ENCODE measurements at regions not wholly inside any gene's neighbourhood (a gene's known extent, or its start where the extent isn't known, plus 50 kb on each side); places are given as distances from the start of the nearest gene placed in this dataset.
"Not testable (repeated sequence)": the region's sequence is repeated elsewhere in the genome, so short reads cannot be mapped to it uniquely, and the experiment has no call there.

DNA sequence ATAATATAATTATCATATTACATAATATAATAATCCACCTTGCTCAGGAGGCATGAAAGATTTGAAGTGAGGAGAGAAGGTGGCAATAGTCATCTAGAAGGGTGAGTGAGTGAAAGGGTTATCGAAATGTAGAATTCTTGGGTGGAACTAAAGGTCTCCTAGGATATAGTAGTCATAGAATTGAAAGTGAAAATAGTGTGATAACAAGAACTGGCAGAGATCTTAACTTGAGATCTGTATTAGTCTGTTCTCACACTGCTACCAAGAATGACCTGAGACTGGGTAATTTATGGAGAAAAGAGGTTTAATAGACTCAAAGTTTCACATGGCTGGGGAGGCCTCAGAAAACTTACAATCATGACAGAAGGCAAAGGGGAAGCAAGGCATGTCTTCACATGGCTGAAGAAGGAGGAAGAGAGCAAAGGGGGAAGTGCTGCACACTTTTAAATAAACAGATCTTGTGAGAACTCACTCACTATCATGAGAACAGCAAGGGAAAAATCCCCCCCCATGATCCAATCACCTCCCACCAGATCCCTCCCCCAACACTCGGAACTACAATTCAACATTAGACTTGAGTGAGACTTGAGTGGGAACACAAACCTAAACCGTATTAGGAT, 351.5 kb downstream of the NR4A2 start:
- 85% methylated on average over 1 of the region's 3 CpGs for WGBS
- no peak overlapping the region for H3K4me2 ChIP-seq (ENCODE audit: low read length, poor library complexity, severe bottlenecking)

DNA sequence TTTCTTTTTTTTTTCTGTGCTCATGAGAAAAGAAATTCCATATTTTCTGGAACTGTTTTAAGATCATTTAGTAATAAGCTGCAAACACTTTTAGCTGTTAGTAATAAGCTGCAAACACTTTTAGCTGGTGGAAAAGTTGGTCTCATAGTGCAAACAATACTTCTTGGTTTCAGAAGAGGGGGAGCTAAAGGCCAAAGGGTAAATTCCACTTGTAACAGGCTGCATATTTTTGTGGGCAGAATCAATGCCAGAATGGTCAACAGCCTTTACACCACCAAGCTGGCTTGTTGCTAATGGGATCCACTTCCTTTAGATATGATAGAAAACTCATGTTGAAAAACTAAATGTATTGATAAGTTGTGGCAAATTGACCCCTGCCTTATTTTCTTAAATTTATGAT, 356.8 kb downstream of the NR4A2 start:
- Histone ChIP-seq H3K27me3 (ENCODE audit: control insufficient read depth in 1 of 2, insufficient read depth in 1 of 2, low read length in 2 of 2) (no peaks in the 10 kb centered on the region), H2AFZ (ENCODE audit: low read depth, low read length) (no peak overlapping the region), H3K23ac (ENCODE audit: low read length in 2 of 2) (no peak overlapping the region), H3K14ac (ENCODE audit: low read length in 2 of 2) (no peak overlapping the region), H3K79me1 (replicated peaks; ENCODE audit: low read length, poor library complexity, severe bottlenecking) (no peaks in the 10 kb centered on the region), H4K91ac (ENCODE audit: low read length) (no peak overlapping the region), H4K8ac (ENCODE audit: low read length) (no peak overlapping the region), H3K18ac (ENCODE audit: low read depth in 1 of 2, low read length in 2 of 2) (no peak overlapping the region), H2BK120ac (ENCODE audit: low read depth, low read length) (no peak overlapping the region), H2BK5ac (ENCODE audit: low read depth, low read length, poor library complexity, severe bottlenecking) (no peak overlapping the region), H3K36me3 (ENCODE audit: control insufficient read depth in 1 of 2, insufficient read depth in 2 of 2, low read depth in 1 of 2, low read length in 2 of 2) (no peaks in the 10 kb centered on the region), H3K4me3 (ENCODE audit: insufficient read depth in 1 of 2, low read depth in 1 of 2, low read length in 2 of 2) (no peak overlapping the region), H2BK12ac (ENCODE audit: low read length in 2 of 2) (no peak overlapping the region), H3K9me3 (ENCODE audit: control insufficient read depth, low read length) (no peaks in the 10 kb centered on the region), H3K9ac (ENCODE audit: low read length) (no peak overlapping the region), H3K4me1 (ENCODE audit: control insufficient read depth, insufficient read depth, low read depth, low read length) (no peaks in the 10 kb centered on the region), H3K27ac (ENCODE audit: low read length, poor library complexity, severe bottlenecking) (no peak overlapping the region), H3K4me2 (ENCODE audit: low read length, poor library complexity, severe bottlenecking) (no peak overlapping the region), H2AK5ac (ENCODE audit: low read length, severe bottlenecking) (no peak overlapping the region), H2BK15ac (ENCODE audit: low read depth, poor library complexity, severe bottlenecking) (no peak overlapping the region), H3K4ac (ENCODE audit: low read depth in 1 of 2, low read length in 2 of 2) (no peak overlapping the region)
- DNase-seq: peak; percentile 2

More for the DNA sequence above, 351.5 kb downstream of the NR4A2 start:
- Histone ChIP-seq H2BK12ac (ENCODE audit: low read length in 2 of 2) (no peak overlapping the region), H3K9ac (ENCODE audit: low read length) (no peak overlapping the region), H3K79me1 (replicated peaks; ENCODE audit: low read length, poor library complexity, severe bottlenecking) (no peaks in the 10 kb centered on the region), H3K14ac (ENCODE audit: low read length in 2 of 2) (no peak overlapping the region), H3K27me3 (ENCODE audit: control insufficient read depth in 1 of 2, insufficient read depth in 1 of 2, low read length in 2 of 2) (no peaks in the 10 kb centered on the region), H4K91ac (ENCODE audit: low read length) (no peak overlapping the region), H2BK15ac (ENCODE audit: low read depth, poor library complexity, severe bottlenecking) (no peak overlapping the region), H3K23ac (ENCODE audit: low read length in 2 of 2) (no peak overlapping the region), H3K4ac (ENCODE audit: low read depth in 1 of 2, low read length in 2 of 2) (no peak overlapping the region), H2BK5ac (ENCODE audit: low read depth, low read length, poor library complexity, severe bottlenecking) (no peak overlapping the region), H4K8ac (ENCODE audit: low read length) (no peak overlapping the region), H2AK5ac (ENCODE audit: low read length, severe bottlenecking) (no peak overlapping the region), H3K4me1 (ENCODE audit: control insufficient read depth, insufficient read depth, low read depth, low read length) (no peaks in the 10 kb centered on the region), H3K36me3 (ENCODE audit: control insufficient read depth in 1 of 2, insufficient read depth in 2 of 2, low read depth in 1 of 2, low read length in 2 of 2) (no peaks in the 10 kb centered on the region), H3K18ac (ENCODE audit: low read depth in 1 of 2, low read length in 2 of 2) (no peak overlapping the region), H3K4me3 (ENCODE audit: insufficient read depth in 1 of 2, low read depth in 1 of 2, low read length in 2 of 2) (no peak overlapping the region), H3K9me3 (ENCODE audit: control insufficient read depth, low read length) (no peaks in the 10 kb centered on the region), H2BK120ac (ENCODE audit: low read depth, low read length) (no peak overlapping the region), H3K27ac (ENCODE audit: low read length, poor library complexity, severe bottlenecking) (no peak overlapping the region), H2AFZ (ENCODE audit: low read depth, low read length) (no peak overlapping the region)
- no peak for DNase-seq

- WGBS: 86% methylated on average over 1 of the region's 2 CpGs
Observed at GRCh38 chr2:155972916-155973315, 359.6 kb downstream of the NR4A2 start.

GRCh38 chr2:155966064-155966471, 366.5 kb downstream of the NR4A2 start:
- 44% methylated on average over 15 of the region's 18 CpGs for WGBS
- not testable (repeated sequence) for DNase-seq; H3K14ac ChIP-seq (ENCODE audit: low read length in 2 of 2); H3K27me3 ChIP-seq (ENCODE audit: control insufficient read depth in 1 of 2, insufficient read depth in 1 of 2, low read length in 2 of 2); H2BK120ac ChIP-seq (ENCODE audit: low read depth, low read length); H3K4me2 ChIP-seq (ENCODE audit: low read length, poor library complexity, severe bottlenecking); H3K23ac ChIP-seq (ENCODE audit: low read length in 2 of 2); H2BK15ac ChIP-seq (ENCODE audit: low read depth, poor library complexity, severe bottlenecking); H3K27ac ChIP-seq (ENCODE audit: low read length, poor library complexity, severe bottlenecking); H4K91ac ChIP-seq (ENCODE audit: low read length); H3K79me1 ChIP-seq (replicated peaks; ENCODE audit: low read length, poor library complexity, severe bottlenecking); H3K18ac ChIP-seq (ENCODE audit: low read depth in 1 of 2, low read length in 2 of 2); H3K36me3 ChIP-seq (ENCODE audit: control insufficient read depth in 1 of 2, insufficient read depth in 2 of 2, low read depth in 1 of 2, low read length in 2 of 2); H3K9ac ChIP-seq (ENCODE audit: low read length); H2BK5ac ChIP-seq (ENCODE audit: low read depth, low read length, poor library complexity, severe bottlenecking); H3K9me3 ChIP-seq (ENCODE audit: control insufficient read depth, low read length); H4K8ac ChIP-seq (ENCODE audit: low read length); H3K4me3 ChIP-seq (ENCODE audit: insufficient read depth in 1 of 2, low read depth in 1 of 2, low read length in 2 of 2); H2AK5ac ChIP-seq (ENCODE audit: low read length, severe bottlenecking); H3K4ac ChIP-seq (ENCODE audit: low read depth in 1 of 2, low read length in 2 of 2); H3K4me1 ChIP-seq (ENCODE audit: control insufficient read depth, insufficient read depth, low read depth, low read length); H2BK12ac ChIP-seq (ENCODE audit: low read length in 2 of 2)
- H2AFZ ChIP-seq (ENCODE audit: low read depth, low read length): peak overlapping the region; percentile 63

More at GRCh38 chr2:155972916-155973315, 359.6 kb downstream of the NR4A2 start:
- Histone ChIP-seq H3K4ac (ENCODE audit: low read depth in 1 of 2, low read length in 2 of 2) (no peak overlapping the region), H3K79me1 (replicated peaks; ENCODE audit: low read length, poor library complexity, severe bottlenecking) (no peaks in the 10 kb centered on the region), H3K9me3 (ENCODE audit: control insufficient read depth, low read length) (no peaks in the 10 kb centered on the region), H2BK15ac (ENCODE audit: low read depth, poor library complexity, severe bottlenecking) (no peak overlapping the region), H2AFZ (ENCODE audit: low read depth, low read length) (no peak overlapping the region), H2BK5ac (ENCODE audit: low read depth, low read length, poor library complexity, severe bottlenecking) (no peak overlapping the region), H3K14ac (ENCODE audit: low read length in 2 of 2) (no peak overlapping the region), H2AK5ac (ENCODE audit: low read length, severe bottlenecking) (no peak overlapping the region), H3K4me2 (ENCODE audit: low read length, poor library complexity, severe bottlenecking) (no peak overlapping the region), H3K4me1 (ENCODE audit: control insufficient read depth, insufficient read depth, low read depth, low read length) (no peaks in the 10 kb centered on the region), H3K36me3 (ENCODE audit: control insufficient read depth in 1 of 2, insufficient read depth in 2 of 2, low read depth in 1 of 2, low read length in 2 of 2) (no peaks in the 10 kb centered on the region), H3K18ac (ENCODE audit: low read depth in 1 of 2, low read length in 2 of 2) (no peak overlapping the region), H4K91ac (ENCODE audit: low read length) (no peak overlapping the region), H3K23ac (ENCODE audit: low read length in 2 of 2) (no peak overlapping the region), H2BK12ac (ENCODE audit: low read length in 2 of 2) (no peak overlapping the region), H3K9ac (ENCODE audit: low read length) (no peak overlapping the region), H3K4me3 (ENCODE audit: insufficient read depth in 1 of 2, low read depth in 1 of 2, low read length in 2 of 2) (no peak overlapping the region), H4K8ac (ENCODE audit: low read length) (no peak overlapping the region), H3K27me3 (ENCODE audit: control insufficient read depth in 1 of 2, insufficient read depth in 1 of 2, low read length in 2 of 2) (no peaks in the 10 kb centered on the region), H2BK120ac (ENCODE audit: low read depth, low read length) (no peak overlapping the region), H3K27ac (ENCODE audit: low read length, poor library complexity, severe bottlenecking) (no peak overlapping the region)
- DNase-seq: no peak
